Superior temporal gyrus (tissue), 1 donor: ENCODE measurements at regions not wholly inside any gene's neighbourhood (a gene's known extent, or its start where the extent isn't known, plus 50 kb on each side); places are given as distances from the start of the nearest gene placed in this dataset.
"Not testable (repeated sequence)": the region's sequence is repeated elsewhere in the genome, so short reads cannot be mapped to it uniquely, and the experiment has no call there.

Experiments used
- DNase-seq: peaks from one replicate; pipeline ENCODE4 v3.0.0-alpha.2; 2016; ENCODE audit errors: extremely low spot score

GRCh38 chr10:29795850-29796249 lies 161.1 kb upstream of the SVIL start:
- DNase-seq: no peak

GRCh38 chr10:29794776-29795611 lies 160.2 kb upstream of the SVIL start:
- no peak for DNase-seq

- DNase-seq: no peak
These were observed 157.0 kb upstream of the SVIL start for GRCh38 chr10:29791773-29792172.

- no peak for DNase-seq
These were observed 155.4 kb upstream of the SVIL start for GRCh38 chr10:29790207-29790606.

GRCh38 chr10:29788113-29788512 lies 153.3 kb upstream of the SVIL start:
- DNase-seq: no peak

- no peak for DNase-seq
These were observed 150.9 kb upstream of the SVIL start for GRCh38 chr10:29785701-29786100.

GRCh38 chr10:29784175-29784773 lies 149.5 kb upstream of the SVIL start:
- DNase-seq: no peak

- no peak for DNase-seq
These were observed 148.6 kb upstream of the SVIL start for GRCh38 chr10:29783201-29783947.

- DNase-seq: no peak
These were observed 145.9 kb upstream of the SVIL start for GRCh38 chr10:29780639-29781038.

GRCh38 chr10:29780096-29780495 lies 145.3 kb upstream of the SVIL start:
- no peak for DNase-seq

- DNase-seq: no peak
These were observed 141.5 kb upstream of the SVIL start for GRCh38 chr10:29776246-29776645.

GRCh38 chr10:29774475-29774874 lies 139.7 kb upstream of the SVIL start:
- DNase-seq: no peak

GRCh38 chr10:29773675-29774091 lies 138.9 kb upstream of the SVIL start:
- DNase-seq: no peak

- no peak for DNase-seq
These were observed 137.6 kb upstream of the SVIL start for GRCh38 chr10:29772403-29772802.

GRCh38 chr10:29771376-29771775 lies 136.6 kb upstream of the SVIL start:
- DNase-seq: no peak

GRCh38 chr10:29769277-29769676 lies 134.5 kb upstream of the SVIL start:
- not testable (repeated sequence) for DNase-seq

GRCh38 chr10:29767968-29768367 lies 133.2 kb upstream of the SVIL start:
- no peak for DNase-seq

- no peak for DNase-seq
These were observed 132.0 kb upstream of the SVIL start for GRCh38 chr10:29766753-29767152.

GRCh38 chr10:29765330-29765729 lies 130.6 kb upstream of the SVIL start:
- no peak for DNase-seq

- DNase-seq: no peak
These were observed 128.6 kb upstream of the SVIL start for GRCh38 chr10:29763396-29763795.

- DNase-seq: no peak
These were observed 127.1 kb upstream of the SVIL start for GRCh38 chr10:29761916-29762315.

- no peak for DNase-seq
These were observed 125.5 kb upstream of the SVIL start for GRCh38 chr10:29760138-29760900.
